ENCODE measurements at regions not wholly inside any gene's neighbourhood (a gene's known extent, or its start where the extent isn't known, plus 50 kb on each side); places are given as distances from the start of the nearest gene placed in this dataset.

GRCh38 chr1:189656628-189657530 lies 820.8 kb downstream of the BRINP3 start:
- Mint-ChIP-seq H3K27ac (no peak overlapping the region), H3K27me3 (ENCODE audit: low read depth) (no peaks in the 10 kb centered on the region), H3K36me3 (ENCODE audit: low read depth) (no peaks in the 10 kb centered on the region), H3K9me3 (ENCODE audit: insufficient read depth) (peaks cover 6% of the 10 kb centered on the region), H3K4me3 (no peak overlapping the region), H3K4me1 (ENCODE audit: low read depth) (no peaks in the 10 kb centered on the region)
- DNase-seq (no peak), ATAC-seq (no peak)
- ChIA-PET POLR2A (no interaction called here), CTCF (no interaction called here)

DNA sequence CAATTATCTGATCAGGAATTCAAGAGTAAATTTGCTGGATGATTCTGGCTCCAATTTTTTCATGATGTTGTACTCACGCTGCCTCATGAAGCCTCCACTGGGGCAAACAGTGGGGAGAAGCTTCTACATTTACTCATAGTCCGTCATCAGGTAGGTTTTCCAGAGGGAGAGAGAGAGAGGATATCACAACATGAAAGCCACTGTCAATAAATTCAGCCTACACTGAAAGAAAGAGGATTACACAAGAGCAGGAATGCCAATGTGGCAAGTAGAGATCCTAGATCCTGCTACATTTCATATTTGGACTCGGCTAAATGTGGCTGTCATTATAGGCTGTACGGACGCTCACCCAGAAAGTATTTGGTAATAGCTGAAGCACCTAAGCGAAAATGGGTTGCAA lies 819.9 kb downstream of the BRINP3 start:
- DNase-seq (no peak), ATAC-seq (no peak)
- POLR2A ChIA-PET, result no interaction called here
- H3K27ac Mint-ChIP-seq, result no peak overlapping the region
- peaks cover 6% of the 10 kb centered on the region for H3K9me3 Mint-ChIP-seq (ENCODE audit: insufficient read depth)
- H3K36me3 Mint-ChIP-seq (ENCODE audit: low read depth), result no peaks in the 10 kb centered on the region
- H3K27me3 Mint-ChIP-seq (ENCODE audit: low read depth), result no peaks in the 10 kb centered on the region
- no peak overlapping the region for H3K4me3 Mint-ChIP-seq
- H3K4me1 Mint-ChIP-seq (ENCODE audit: low read depth), result no peaks in the 10 kb centered on the region
- CTCF ChIA-PET, result no interaction called here

DNA sequence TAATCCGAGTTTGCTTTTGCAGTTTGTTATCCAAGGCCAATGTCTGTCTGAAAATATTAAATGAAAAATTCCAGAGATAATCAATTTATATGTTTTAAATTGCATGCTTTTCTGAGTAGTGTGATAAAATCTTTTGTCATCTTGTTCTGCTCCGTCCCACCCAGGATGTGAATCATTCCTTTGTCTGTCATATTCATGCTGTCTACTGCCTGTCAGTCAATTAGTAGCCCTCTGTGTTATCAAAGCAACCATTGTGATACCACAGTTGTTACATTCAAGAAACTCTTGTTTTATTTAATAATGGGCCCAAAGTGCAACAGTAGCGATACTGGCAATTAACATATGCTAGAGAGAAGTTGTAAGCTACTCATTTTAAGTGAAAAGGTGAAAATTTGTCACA lies 819.3 kb downstream of the BRINP3 start:
- DNase-seq, result no peak
- Mint-ChIP-seq H3K36me3 (ENCODE audit: low read depth) (no peaks in the 10 kb centered on the region), H3K27ac (no peak overlapping the region), H3K4me3 (no peak overlapping the region), H3K27me3 (ENCODE audit: low read depth) (no peaks in the 10 kb centered on the region), H3K4me1 (ENCODE audit: low read depth) (no peaks in the 10 kb centered on the region), H3K9me3 (ENCODE audit: insufficient read depth) (peaks cover 6% of the 10 kb centered on the region)
- ATAC-seq, result no peak
- CTCF ChIA-PET, result no interaction called here
- POLR2A ChIA-PET, result no interaction called here

DNA sequence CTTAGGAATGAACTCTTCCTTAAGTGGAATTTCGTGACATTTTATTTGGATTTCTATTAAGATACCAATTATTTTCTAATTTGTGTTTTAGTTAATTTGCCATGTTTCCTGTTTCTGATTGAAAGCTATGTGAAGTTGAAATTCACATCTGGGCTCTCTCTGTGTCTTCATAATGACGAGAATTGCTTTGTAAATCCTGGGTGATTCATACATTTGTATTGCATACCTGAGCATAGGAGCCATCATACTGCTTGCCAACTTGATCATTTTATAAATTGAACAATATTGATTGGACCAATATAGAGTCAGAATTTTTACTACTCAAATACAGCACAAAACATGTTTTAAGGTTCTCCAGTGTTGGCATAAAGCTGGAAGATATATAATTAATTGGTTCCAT lies 817.9 kb downstream of the BRINP3 start:
- DNase-seq (no peak), ATAC-seq (no peak)
- no peak overlapping the region for H3K4me3 Mint-ChIP-seq
- POLR2A ChIA-PET, result no interaction called here
- no peak overlapping the region for H3K27ac Mint-ChIP-seq
- peaks cover 6% of the 10 kb centered on the region for H3K9me3 Mint-ChIP-seq (ENCODE audit: insufficient read depth)
- CTCF ChIA-PET, result no interaction called here
- H3K36me3 Mint-ChIP-seq (ENCODE audit: low read depth), result no peaks in the 10 kb centered on the region
- H3K27me3 Mint-ChIP-seq (ENCODE audit: low read depth), result no peaks in the 10 kb centered on the region
- no peaks in the 10 kb centered on the region for H3K4me1 Mint-ChIP-seq (ENCODE audit: low read depth)

- no peaks in the 10 kb centered on the region for H3K4me1 Mint-ChIP-seq (ENCODE audit: low read depth)
- CTCF ChIA-PET, result no interaction called here
- H3K27me3 Mint-ChIP-seq (ENCODE audit: low read depth), result no peaks in the 10 kb centered on the region
- POLR2A ChIA-PET, result no interaction called here
- H3K9me3 Mint-ChIP-seq (ENCODE audit: insufficient read depth), result peaks cover 9% of the 10 kb centered on the region
- ATAC-seq (no peak), DNase-seq (no peak)
- H3K36me3 Mint-ChIP-seq (ENCODE audit: low read depth), result no peaks in the 10 kb centered on the region
- no peak overlapping the region for H3K27ac Mint-ChIP-seq
- H3K4me3 Mint-ChIP-seq, result no peak overlapping the region
These were observed 815.5 kb downstream of the BRINP3 start for GRCh38 chr1:189662190-189662589.

DNA sequence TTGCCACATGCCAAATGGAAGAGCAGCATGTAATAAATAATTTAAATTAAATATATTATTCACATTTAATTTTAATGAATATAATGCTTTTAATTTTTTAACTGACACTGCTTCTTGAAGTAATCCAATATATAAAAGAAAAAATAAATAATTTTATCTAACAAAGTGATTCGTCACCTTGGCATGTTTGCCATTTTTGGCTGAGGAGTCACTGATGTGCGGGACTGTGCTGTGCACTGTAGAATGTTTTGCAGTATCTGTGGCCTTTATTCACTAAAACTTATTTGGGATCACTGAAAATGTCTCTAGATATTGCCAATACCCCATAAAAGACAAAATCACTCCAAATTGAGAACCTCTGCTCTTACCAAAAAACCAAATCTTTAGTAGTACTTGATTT lies 807.8 kb downstream of the BRINP3 start:
- no peaks in the 10 kb centered on the region for H3K4me1 Mint-ChIP-seq (ENCODE audit: low read depth)
- CTCF ChIA-PET, result no interaction called here
- DNase-seq, result no peak
- H3K27ac Mint-ChIP-seq, result no peak overlapping the region
- H3K27me3 Mint-ChIP-seq (ENCODE audit: low read depth), result no peaks in the 10 kb centered on the region
- no peak for ATAC-seq
- H3K4me3 Mint-ChIP-seq, result no peak overlapping the region
- POLR2A ChIA-PET, result no interaction called here
- peaks cover 15% of the 10 kb centered on the region for H3K9me3 Mint-ChIP-seq (ENCODE audit: insufficient read depth)
- no peaks in the 10 kb centered on the region for H3K36me3 Mint-ChIP-seq (ENCODE audit: low read depth)

GRCh38 chr1:189673217-189673616 lies 804.4 kb downstream of the BRINP3 start:
- POLR2A ChIA-PET, result no interaction called here
- H3K4me1 Mint-ChIP-seq (ENCODE audit: low read depth), result no peaks in the 10 kb centered on the region
- no peak overlapping the region for H3K27ac Mint-ChIP-seq
- DNase-seq, result no peak
- peaks cover 5% of the 10 kb centered on the region for H3K9me3 Mint-ChIP-seq (ENCODE audit: insufficient read depth)
- no peak overlapping the region for H3K4me3 Mint-ChIP-seq
- no peaks in the 10 kb centered on the region for H3K27me3 Mint-ChIP-seq (ENCODE audit: low read depth)
- CTCF ChIA-PET, result no interaction called here
- no peak for ATAC-seq
- no peaks in the 10 kb centered on the region for H3K36me3 Mint-ChIP-seq (ENCODE audit: low read depth)

GRCh38 chr1:189675712-189676244 lies 801.9 kb downstream of the BRINP3 start:
- Mint-ChIP-seq H3K9me3 (ENCODE audit: insufficient read depth) (no peaks in the 10 kb centered on the region), H3K36me3 (ENCODE audit: low read depth) (no peaks in the 10 kb centered on the region), H3K4me1 (ENCODE audit: low read depth) (no peaks in the 10 kb centered on the region), H3K27me3 (ENCODE audit: low read depth) (no peaks in the 10 kb centered on the region), H3K4me3 (no peak overlapping the region), H3K27ac (no peak overlapping the region)
- POLR2A ChIA-PET, result no interaction called here
- no peak for ATAC-seq
- CTCF ChIA-PET, result no interaction called here
- DNase-seq, result no peak

GRCh38 chr1:189678779-189679178 lies 798.9 kb downstream of the BRINP3 start:
- H3K4me3 Mint-ChIP-seq, result no peak overlapping the region
- ChIA-PET POLR2A (no interaction called here), CTCF (no interaction called here)
- ATAC-seq, result no peak
- no peaks in the 10 kb centered on the region for H3K9me3 Mint-ChIP-seq (ENCODE audit: insufficient read depth)
- no peak overlapping the region for H3K27ac Mint-ChIP-seq
- H3K4me1 Mint-ChIP-seq (ENCODE audit: low read depth), result no peaks in the 10 kb centered on the region
- no peaks in the 10 kb centered on the region for H3K36me3 Mint-ChIP-seq (ENCODE audit: low read depth)
- no peak for DNase-seq
- H3K27me3 Mint-ChIP-seq (ENCODE audit: low read depth), result no peaks in the 10 kb centered on the region

- Mint-ChIP-seq H3K27me3 (ENCODE audit: low read depth) (no peaks in the 10 kb centered on the region), H3K36me3 (ENCODE audit: low read depth) (no peaks in the 10 kb centered on the region), H3K9me3 (ENCODE audit: insufficient read depth) (no peaks in the 10 kb centered on the region), H3K4me1 (ENCODE audit: low read depth) (no peaks in the 10 kb centered on the region), H3K27ac (no peak overlapping the region), H3K4me3 (no peak overlapping the region)
- POLR2A ChIA-PET, result no interaction called here
- CTCF ChIA-PET, result no interaction called here
- DNase-seq (no peak), ATAC-seq (no peak)
These were observed 796.3 kb downstream of the BRINP3 start for GRCh38 chr1:189681252-189681919.

DNA sequence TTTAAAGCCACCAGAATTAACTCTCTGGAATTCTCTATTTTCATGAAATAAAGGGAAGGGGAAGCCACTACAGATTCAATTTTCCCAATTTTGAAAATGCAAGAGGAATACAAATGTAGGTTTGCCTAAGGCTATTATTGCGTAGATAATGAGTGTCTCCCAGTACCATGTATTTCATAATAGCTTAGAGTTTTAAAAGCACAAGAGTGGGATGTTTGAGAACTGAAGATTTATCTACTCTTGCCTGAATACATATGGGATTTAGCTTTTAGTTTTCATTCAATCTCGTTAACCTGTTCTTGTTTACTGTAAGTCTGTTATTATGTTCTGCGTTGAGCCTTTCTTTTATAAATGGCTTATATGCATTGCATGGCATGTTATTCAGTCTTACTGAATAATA lies 795.1 kb downstream of the BRINP3 start:
- Mint-ChIP-seq H3K4me3 (no peak overlapping the region), H3K4me1 (ENCODE audit: low read depth) (no peaks in the 10 kb centered on the region), H3K27ac (no peak overlapping the region), H3K36me3 (ENCODE audit: low read depth) (no peaks in the 10 kb centered on the region), H3K27me3 (ENCODE audit: low read depth) (no peaks in the 10 kb centered on the region), H3K9me3 (ENCODE audit: insufficient read depth) (peaks cover 3% of the 10 kb centered on the region)
- ChIA-PET CTCF (no interaction called here), POLR2A (no interaction called here)
- DNase-seq, result no peak
- no peak for ATAC-seq

- no peak for ATAC-seq
- ChIA-PET CTCF (no interaction called here), POLR2A (no interaction called here)
- no peaks in the 10 kb centered on the region for H3K27me3 Mint-ChIP-seq (ENCODE audit: low read depth)
- no peak overlapping the region for H3K27ac Mint-ChIP-seq
- H3K4me3 Mint-ChIP-seq, result no peak overlapping the region
- no peak for DNase-seq
- no peaks in the 10 kb centered on the region for H3K4me1 Mint-ChIP-seq (ENCODE audit: low read depth)
- no peaks in the 10 kb centered on the region for H3K36me3 Mint-ChIP-seq (ENCODE audit: low read depth)
- H3K9me3 Mint-ChIP-seq (ENCODE audit: insufficient read depth), result peaks cover 3% of the 10 kb centered on the region
These were observed 791.4 kb downstream of the BRINP3 start for GRCh38 chr1:189686288-189686687.
